ENCODE measurements at regions not wholly inside any gene's neighbourhood (a gene's known extent, or its start where the extent isn't known, plus 50 kb on each side); places are given as distances from the start of the nearest gene placed in this dataset.

- TF ChIP-seq, protein P1, sequence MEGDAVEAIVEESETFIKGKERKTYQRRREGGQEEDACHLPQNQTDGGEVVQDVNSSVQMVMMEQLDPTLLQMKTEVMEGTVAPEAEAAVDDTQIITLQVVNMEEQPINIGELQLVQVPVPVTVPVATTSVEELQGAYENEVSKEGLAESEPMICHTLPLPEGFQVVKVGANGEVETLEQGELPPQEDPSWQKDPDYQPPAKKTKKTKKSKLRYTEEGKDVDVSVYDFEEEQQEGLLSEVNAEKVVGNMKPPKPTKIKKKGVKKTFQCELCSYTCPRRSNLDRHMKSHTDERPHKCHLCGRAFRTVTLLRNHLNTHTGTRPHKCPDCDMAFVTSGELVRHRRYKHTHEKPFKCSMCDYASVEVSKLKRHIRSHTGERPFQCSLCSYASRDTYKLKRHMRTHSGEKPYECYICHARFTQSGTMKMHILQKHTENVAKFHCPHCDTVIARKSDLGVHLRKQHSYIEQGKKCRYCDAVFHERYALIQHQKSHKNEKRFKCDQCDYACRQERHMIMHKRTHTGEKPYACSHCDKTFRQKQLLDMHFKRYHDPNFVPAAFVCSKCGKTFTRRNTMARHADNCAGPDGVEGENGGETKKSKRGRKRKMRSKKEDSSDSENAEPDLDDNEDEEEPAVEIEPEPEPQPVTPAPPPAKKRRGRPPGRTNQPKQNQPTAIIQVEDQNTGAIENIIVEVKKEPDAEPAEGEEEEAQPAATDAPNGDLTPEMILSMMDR (IDR thresholded peaks at IDR 0.05), result no peak
Observed at GRCh38 chr5:39543335-39543734, 118.6 kb upstream of the DAB2 start.

DNA sequence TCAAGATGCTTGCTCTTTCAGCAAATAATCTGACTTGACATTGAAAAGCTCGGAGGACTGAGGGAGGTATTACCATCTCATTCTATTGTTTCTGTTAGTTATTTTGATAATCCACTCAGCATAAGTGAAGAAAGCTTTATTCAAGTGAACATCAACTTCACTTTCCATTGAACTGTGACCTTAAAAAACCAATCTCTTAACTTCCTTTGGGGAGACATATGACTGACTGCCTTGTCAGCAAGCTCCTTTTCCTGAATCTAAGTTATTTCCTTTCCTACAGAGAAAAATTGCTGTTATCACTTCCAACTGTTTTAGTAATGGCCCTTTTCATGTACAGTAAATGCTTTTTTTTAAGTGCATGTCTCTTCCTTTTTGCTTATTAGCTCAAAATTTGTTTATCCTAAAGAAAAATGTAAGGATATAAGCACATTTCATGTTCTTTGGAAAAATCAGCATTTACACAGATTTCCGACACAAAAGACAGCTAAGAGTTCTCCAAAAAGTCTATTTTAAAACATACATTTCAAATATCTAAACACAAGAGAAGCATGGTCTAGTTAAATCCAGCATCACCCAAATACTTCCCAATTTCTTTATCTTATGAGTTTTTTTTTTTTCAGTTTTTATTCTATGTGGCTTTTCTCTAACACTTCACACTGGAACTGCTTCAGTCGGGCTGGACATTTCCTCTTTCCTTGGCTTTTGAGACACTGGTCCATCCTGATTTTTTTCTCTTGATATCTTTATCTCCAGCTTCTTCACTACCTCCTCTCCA, 117.9 kb upstream of the DAB2 start:
- TF ChIP-seq, protein P1 (IDR thresholded peaks at IDR 0.05), result no peak

GRCh38 chr5:39541920-39542319, 117.1 kb upstream of the DAB2 start:
- TF ChIP-seq, protein P1 (IDR thresholded peaks at IDR 0.05), result no peak

DNA sequence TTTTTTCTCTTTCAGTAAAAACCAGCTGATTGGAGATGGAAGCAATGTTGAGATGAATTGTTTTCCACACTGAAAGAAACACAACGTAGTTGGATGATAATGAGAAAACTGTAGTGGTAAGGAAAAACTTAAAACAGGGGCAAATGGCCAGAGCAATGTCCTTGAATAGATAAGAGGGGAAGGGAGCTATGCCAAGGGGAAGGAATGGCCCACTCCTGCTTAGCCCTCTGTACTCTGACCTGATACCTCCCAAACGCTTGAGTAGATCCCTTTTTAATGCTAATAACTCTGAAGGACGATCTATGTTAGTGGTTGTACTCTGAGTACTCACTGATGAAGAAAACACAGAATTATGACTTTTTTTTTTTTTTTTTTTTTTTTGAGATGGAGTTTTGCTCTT, 114.7 kb upstream of the DAB2 start:
- TF ChIP-seq, protein P1 (IDR thresholded peaks at IDR 0.05), result no peak

- TF ChIP-seq, protein P1 (IDR thresholded peaks at IDR 0.05), result no peak
Observed at GRCh38 chr5:39534690-39535089, 109.9 kb upstream of the DAB2 start.

- TF ChIP-seq, protein P1 (IDR thresholded peaks at IDR 0.05), result no peak
Observed at GRCh38 chr5:39533749-39534148, 109.0 kb upstream of the DAB2 start.

DNA sequence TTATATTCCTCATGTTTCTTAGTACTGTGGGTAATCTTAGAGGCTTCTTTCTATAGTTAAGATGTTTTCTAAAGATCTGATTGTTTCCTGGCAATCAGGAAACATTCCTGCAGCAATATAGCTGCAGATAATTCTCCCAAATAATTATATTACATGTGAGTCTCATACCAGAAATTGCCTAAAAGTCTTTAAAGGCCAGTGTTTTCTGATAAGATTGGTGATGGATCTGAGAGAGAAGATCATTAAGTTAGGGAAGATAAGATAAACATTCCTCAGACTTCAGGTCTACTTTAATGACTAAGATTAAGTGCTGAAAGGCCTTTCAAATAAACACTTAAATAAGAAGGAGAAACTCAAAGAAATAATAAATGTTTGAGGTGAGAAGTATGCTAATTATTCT, 107.7 kb upstream of the DAB2 start:
- TF ChIP-seq, protein P1 (IDR thresholded peaks at IDR 0.05), result no peak

DNA sequence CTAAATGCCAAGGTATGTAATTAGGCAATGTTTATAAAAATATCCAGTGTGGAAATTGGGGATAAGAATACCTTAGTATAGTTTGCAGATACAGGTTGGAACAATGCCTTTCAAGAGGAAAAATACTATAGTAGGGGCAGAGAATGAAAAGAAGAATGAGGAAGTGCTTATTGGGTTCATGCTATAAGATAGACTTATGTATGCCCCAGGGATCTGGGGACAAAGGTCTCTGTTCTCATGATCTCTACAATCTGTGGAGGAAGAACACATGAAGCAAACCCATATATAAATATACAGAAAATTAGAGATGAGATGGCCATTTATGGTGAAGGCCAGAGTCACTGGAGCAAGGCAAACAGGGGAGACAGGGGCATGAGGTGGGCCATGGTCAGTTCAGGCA, 106.5 kb upstream of the DAB2 start:
- TF ChIP-seq, protein P1 (IDR thresholded peaks at IDR 0.05), result no peak
